IMR-90 (cell line): ENCODE measurements at regions not wholly inside any gene's neighbourhood (a gene's known extent, or its start where the extent isn't known, plus 50 kb on each side); places are given as distances from the start of the nearest gene placed in this dataset.

Experiments
- BHLHE40 ChIP-seq: fragments of 150-350 bp; IDR thresholded peaks from 2 replicates; pipeline ENCODE4 v1.6.1; 2016; ENCODE audit warnings: mild to moderate bottlenecking, low read depth, low read length
- CEBPB ChIP-seq: IDR thresholded peaks from 2 replicates; pipeline ENCODE4 v1.6.1; 2012; ENCODE audit warnings: low read depth, low read length, improper control_type of control experiment
- CTCF ChIP-seq: conservative IDR thresholded peaks from 2 replicates; pipeline ENCODE4 v1.5.1; 2012; ENCODE audit warnings: mild to moderate bottlenecking, low read depth, low read length, improper control_type of control experiment
- MXI1 ChIP-seq: IDR thresholded peaks from 2 replicates; pipeline ENCODE4 v1.6.1; 2012; ENCODE audit warnings: low read depth, mild to moderate bottlenecking, low read length, moderate library complexity, borderline replicate concordance

- TF ChIP-seq BHLHE40 (no peak), MXI1 (no peak), CTCF (no peak), CEBPB (no peak)
Observed at GRCh38 chr4:3849140-3849539, 83.0 kb downstream of the ADRA2C start.
